ENCODE measurements at regions not wholly inside any gene's neighbourhood (a gene's known extent, or its start where the extent isn't known, plus 50 kb on each side); places are given as distances from the start of the nearest gene placed in this dataset.

DNA sequence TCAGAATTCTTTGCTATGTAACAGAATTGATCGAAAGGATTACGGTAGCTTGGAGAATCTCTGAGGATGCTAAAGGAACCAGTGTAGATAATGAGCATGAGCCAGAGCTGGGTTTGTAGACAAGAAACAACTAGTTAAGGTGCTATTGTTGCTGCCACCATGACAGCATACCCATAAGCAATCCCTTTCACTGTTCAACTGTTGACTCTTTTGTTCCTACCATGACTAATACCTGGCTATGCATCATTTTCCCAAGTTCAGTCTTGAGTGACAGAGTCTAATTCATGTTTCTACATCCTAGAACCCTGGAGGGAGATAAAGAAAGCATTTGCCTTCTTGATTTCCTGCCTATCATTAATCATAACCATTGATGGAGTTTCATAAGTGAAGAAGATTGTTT, 600.3 kb downstream of the OTOL1 start:
- no peak for DNase-seq (ENCODE audit: low read depth in 4 of 4, low spot score in 3 of 4)

GRCh38 chr3:162103808-162104207, 607.2 kb downstream of the OTOL1 start:
- no peak for DNase-seq (ENCODE audit: low read depth in 4 of 4, low spot score in 3 of 4)

- DNase-seq (ENCODE audit: low read depth in 4 of 4, low spot score in 3 of 4) = no peak
Measured at GRCh38 chr3:162111861-162112260, 615.3 kb downstream of the OTOL1 start.

DNA sequence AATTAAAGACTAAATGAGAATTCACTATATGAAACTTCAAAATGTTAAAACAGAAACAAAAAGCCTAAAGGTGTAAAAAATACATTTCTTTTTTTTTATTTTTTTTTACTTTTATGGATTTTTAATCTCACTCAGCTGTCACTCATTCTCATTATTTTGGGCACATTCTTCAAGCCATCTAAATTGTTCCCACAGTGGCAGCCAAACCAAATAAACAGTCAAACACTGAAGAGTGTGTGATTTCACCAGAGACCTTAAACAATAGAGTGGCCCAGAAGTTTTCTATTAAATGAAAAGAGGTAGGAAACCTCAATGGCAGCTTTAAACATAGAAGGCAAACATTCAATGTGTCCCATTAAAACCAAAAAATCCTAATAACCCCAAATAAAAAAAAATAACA, 616.1 kb downstream of the OTOL1 start:
- DNase-seq (ENCODE audit: low read depth in 4 of 4, low spot score in 3 of 4) = no peak

DNA sequence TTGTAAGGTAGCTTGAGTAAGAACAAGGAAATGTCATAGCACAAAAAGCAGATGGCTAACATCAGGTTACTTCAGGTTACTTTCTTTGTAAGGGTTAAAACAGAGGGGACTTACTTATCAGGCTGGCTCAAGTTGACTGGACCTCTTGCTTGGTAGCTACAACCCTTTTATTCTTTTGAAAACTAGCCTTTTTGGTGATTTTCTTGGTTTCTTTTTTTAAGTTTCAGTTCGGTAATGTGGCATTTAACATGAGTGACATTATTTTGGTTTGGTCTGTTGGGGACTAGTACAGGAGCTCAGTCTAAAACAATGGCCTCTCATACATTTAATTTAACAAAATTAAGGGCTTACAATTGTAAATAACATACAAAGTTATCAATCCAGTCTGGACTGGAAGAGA, 621.4 kb downstream of the OTOL1 start:
- DNase-seq (ENCODE audit: low read depth in 4 of 4, low spot score in 3 of 4) = no peak

GRCh38 chr3:162119651-162120050, 623.0 kb downstream of the OTOL1 start:
- DNase-seq (ENCODE audit: low read depth in 4 of 4, low spot score in 3 of 4) = no peak

DNA sequence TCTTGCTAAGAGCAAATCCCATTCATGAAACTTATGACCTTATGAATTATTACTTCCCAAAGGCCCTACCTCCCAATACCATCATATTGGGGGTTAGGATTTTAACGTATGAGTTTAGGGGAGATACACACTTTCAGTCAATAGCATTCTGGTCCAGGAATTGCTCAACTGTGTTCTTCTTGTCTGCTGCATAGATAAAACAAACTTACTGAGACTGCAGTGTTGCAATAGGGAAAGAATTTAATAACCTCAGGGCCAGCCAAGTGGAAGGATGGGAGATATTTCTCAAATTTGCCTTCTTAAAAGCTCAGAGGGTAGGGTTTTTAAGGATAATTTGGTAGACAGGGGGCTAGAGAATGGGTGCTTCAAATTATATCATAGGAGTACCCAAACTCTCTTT, 625.8 kb downstream of the OTOL1 start:
- DNase-seq (ENCODE audit: low read depth in 4 of 4, low spot score in 3 of 4) = no peak

DNA sequence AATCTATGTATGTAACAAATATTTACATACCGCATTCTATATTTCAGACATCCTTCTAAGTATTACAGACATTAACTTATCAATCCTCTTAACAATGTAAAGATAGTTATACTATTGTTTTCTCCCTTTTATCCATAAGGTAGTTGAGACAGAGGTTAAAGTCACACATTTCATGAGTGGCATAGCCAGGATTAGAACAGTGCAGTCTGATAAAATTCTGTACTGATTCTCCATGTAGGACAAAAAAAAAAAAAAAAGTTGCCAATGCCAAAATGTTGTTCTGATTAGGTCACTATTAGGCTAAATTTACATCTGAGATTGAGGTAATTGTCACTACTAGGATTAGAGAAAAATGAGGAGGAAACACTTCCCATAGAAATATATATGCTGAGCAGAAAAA, 629.2 kb downstream of the OTOL1 start:
- no peak for DNase-seq (ENCODE audit: low read depth in 4 of 4, low spot score in 3 of 4)

DNA sequence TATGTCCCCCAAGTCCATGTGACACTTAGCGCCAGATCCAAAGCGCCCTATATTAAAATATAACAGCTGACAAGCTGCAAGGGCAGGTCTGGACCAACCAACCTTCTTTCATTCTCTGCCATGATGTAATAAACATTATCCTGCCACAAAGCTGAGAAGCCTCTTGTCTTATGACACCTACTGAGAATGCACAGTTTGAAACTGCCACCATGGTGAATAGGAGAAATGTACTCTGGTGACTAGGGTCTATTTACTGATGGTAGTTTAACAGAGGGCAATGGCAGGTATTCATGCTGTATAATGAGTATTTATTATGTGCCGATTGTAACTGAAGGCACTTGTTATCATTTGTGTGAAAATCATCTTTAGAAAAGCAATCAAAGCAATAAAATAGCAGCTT, 634.0 kb downstream of the OTOL1 start:
- DNase-seq (ENCODE audit: low read depth in 4 of 4, low spot score in 3 of 4) = no peak

DNA sequence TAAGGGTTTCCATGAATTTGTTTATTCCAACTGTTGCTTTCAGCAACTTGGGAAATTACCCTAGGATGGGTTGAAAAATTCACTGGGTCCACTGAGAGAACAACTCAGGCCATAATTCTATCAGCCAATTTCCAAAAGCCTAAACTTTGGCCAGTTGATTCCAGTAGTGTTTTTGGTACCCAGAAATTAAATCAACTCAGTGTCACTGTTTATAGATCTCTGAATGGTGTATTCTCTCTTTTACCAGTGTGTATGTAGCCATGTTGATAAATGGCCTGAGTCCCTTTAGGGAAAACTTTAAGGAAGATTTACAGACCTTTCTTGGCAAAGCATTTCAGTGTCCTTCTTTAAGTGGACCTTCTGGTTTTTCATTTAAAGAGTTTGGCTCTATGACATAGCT, 636.4 kb downstream of the OTOL1 start:
- DNase-seq (ENCODE audit: low read depth in 4 of 4, low spot score in 3 of 4) = no peak

DNA sequence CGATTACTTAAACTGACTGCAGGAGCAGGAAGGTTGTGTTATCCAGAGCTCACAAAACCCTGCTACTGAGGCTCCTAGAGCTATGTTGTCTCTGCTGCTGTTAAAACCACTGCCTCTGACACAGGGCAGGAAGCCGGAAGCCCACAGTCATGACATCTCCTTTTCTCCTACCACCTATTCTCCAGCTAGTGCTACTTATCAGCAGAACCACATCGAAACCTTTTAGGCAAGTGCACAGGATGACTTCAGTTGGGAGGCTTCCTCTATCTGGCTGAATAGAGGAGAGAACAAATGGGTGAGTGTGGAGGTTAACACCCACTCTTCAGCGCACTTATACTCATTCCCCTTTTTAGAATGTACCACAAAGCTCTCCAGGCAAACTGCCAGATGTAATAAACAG, 638.0 kb downstream of the OTOL1 start:
- DNase-seq (ENCODE audit: low read depth in 4 of 4, low spot score in 3 of 4) = no peak

- no peak for DNase-seq (ENCODE audit: low read depth in 4 of 4, low spot score in 3 of 4)
Measured at GRCh38 chr3:162136136-162136535, 639.5 kb downstream of the OTOL1 start.

DNA sequence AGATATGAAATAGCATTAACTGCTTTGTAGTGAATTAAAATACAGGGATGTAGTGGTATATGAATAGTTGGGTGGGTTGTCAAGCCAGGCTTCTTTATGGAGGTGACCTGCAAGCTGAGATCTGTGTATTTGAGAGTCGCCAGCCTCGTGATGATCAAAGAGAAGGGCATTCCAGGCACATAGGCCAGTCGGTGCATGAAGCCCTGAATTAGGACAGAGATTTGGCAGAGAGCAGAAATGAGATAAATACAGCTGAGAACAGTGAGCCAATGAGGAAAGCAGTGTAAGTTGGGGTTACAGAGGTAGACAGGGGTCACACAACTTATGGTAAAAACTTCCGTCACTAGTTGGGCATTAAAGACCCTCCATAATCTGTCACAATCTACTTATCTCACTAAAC, 641.9 kb downstream of the OTOL1 start:
- no peak for DNase-seq (ENCODE audit: low read depth in 4 of 4, low spot score in 3 of 4)

DNA sequence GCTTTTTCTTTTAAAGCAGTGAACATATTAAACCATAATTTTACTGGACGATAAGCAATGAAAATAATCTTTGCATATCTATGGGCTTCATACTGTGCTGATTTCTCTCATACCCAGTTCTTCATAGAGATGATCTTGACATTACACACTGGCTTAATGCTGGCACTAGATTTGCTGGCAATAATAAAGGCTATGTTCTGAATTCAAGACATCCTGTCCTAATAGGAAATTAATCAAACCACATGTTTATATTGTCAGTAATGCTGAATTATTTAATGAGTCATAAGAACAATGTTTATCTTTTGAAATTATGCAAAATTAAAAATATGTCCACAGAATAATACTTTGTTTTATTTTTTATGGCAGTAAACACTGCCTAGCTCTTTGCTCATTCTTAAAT, 643.2 kb downstream of the OTOL1 start:
- no peak for DNase-seq (ENCODE audit: low read depth in 4 of 4, low spot score in 3 of 4)

DNA sequence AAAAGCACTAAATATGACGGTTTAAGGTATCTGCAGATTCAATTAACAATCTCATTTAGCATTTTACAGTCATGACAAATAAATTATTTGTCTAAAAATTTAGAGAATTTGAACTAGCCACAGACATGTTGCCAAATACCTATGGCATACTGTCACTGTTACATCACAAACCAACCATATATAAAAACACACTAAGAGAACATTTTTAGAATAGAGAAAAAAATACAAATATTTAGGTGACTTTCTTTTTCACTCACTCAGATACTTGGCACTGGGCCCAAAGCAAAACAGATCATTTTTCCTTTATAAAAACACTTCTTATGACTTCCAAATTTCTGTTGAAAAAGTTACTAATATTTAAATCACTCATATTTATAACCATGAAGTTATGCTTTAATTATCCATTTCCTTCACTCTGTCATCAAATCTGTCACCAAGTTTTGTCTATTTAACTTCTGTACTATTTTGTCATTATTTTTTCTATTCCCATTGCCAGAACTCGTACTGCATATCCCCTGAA, 644.7 kb downstream of the OTOL1 start:
- no peak for DNase-seq (ENCODE audit: low read depth in 4 of 4, low spot score in 3 of 4)

GRCh38 chr3:162142511-162142910, 645.9 kb downstream of the OTOL1 start:
- DNase-seq (ENCODE audit: low read depth in 4 of 4, low spot score in 3 of 4) = no peak

DNA sequence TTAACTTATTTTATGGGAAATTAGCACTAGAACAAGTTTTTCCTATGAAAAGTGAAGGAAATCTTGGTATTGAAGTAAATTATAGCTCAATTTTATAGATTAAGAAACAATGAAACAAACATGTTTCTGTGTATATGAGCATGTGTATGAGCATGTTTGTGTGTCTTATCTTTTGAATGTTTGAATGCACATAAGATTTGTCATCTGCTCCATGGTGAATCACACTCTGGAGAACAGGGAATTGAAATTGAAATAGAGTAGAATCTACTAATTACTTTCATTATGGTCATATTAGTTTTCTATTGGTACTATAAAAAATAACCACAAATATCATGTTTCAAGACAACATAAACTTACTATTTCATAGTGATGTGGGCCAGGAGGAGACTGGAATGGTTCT, 646.6 kb downstream of the OTOL1 start:
- no peak for DNase-seq (ENCODE audit: low read depth in 4 of 4, low spot score in 3 of 4)

GRCh38 chr3:162147996-162148395, 651.4 kb downstream of the OTOL1 start:
- DNase-seq (ENCODE audit: low read depth in 4 of 4, low spot score in 3 of 4) = no peak

DNA sequence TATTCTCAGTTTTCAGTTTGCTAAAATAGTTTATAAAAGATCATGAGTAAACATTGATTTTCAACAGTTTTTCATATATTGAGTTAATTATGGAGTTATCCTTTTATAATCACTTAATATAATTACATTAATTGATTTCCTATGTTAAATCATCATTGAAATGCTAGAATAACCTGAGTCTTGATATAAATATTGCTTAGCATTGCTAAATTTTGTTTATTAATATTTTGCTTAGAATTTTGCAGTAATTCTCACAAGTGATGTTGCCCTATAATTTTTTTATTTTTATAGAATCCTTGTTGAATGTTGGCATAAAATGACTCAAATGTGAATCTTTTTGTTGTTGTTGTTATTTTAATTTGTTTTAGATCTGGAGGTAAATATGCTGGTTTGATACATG, 654.2 kb downstream of the OTOL1 start:
- no peak for DNase-seq (ENCODE audit: low read depth in 4 of 4, low spot score in 3 of 4)

DNA sequence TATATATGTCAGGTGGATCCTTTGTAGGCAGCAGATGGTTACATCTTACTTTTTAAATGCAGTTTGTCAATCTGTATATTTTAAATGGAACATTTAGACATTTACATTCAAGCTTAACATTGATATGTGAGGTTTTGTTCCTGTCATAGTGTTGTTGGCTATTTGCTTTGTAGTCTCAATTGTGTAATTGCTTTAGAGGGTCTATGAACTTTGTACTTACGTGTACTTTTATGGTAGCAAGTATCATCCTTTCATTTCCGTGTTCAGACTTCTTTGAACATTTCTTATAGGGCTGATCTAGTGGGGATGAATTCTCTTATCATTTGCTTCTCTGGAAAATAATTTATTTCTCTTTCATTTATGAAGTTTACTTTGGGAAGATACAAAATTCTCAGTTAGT, 656.0 kb downstream of the OTOL1 start:
- no peak for DNase-seq (ENCODE audit: low read depth in 4 of 4, low spot score in 3 of 4)

- DNase-seq (ENCODE audit: low read depth in 4 of 4, low spot score in 3 of 4) = no peak
Measured at GRCh38 chr3:162161595-162161994, 665.0 kb downstream of the OTOL1 start.

DNA sequence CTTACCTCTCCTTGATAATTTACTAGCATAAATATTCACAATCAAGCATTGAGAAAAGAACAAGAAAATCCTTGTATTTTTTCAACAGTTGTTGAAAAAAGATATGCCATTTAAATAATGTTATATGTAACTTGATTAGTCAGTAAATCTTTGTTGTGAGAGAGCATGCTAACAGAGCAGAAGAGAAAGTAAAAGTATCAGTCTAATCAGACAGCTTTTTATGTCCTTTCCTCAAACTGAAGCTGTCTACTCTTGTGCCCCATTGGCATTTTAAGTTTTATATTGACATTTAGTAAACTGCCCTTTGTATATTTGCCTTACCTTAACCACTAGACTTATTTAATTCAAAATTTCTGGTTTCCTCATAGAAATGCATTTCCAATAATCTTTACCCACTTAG, 668.7 kb downstream of the OTOL1 start:
- no peak for DNase-seq (ENCODE audit: low read depth in 4 of 4, low spot score in 3 of 4)

- no peak for DNase-seq (ENCODE audit: low read depth in 4 of 4, low spot score in 3 of 4)
Measured at GRCh38 chr3:162166543-162166942, 669.9 kb downstream of the OTOL1 start.

DNA sequence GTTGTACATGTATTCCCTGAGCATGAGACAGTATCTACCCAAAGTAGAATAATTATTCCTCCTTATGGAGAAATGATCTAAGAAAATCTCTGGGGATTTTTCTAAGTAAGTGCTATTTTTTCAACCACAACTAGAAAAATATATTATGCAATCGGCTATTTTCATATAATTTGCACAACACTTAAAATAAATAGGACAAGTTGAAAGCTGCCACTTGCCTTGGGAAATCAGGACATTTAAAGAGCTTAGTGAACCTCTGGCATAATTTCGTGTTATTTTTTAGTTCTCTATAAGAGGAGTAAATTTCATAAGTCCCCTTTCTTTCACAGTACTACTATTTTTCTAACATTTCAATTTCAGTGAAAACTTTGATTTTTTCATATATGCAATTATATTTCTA, 672.1 kb downstream of the OTOL1 start:
- DNase-seq (ENCODE audit: low read depth in 4 of 4, low spot score in 3 of 4) = no peak

Data from left renal pelvis (tissue), 4 donors.